ENCODE measurements at regions not wholly inside any gene's neighbourhood (a gene's known extent, or its start where the extent isn't known, plus 50 kb on each side); places are given as distances from the start of the nearest gene placed in this dataset.

DNA sequence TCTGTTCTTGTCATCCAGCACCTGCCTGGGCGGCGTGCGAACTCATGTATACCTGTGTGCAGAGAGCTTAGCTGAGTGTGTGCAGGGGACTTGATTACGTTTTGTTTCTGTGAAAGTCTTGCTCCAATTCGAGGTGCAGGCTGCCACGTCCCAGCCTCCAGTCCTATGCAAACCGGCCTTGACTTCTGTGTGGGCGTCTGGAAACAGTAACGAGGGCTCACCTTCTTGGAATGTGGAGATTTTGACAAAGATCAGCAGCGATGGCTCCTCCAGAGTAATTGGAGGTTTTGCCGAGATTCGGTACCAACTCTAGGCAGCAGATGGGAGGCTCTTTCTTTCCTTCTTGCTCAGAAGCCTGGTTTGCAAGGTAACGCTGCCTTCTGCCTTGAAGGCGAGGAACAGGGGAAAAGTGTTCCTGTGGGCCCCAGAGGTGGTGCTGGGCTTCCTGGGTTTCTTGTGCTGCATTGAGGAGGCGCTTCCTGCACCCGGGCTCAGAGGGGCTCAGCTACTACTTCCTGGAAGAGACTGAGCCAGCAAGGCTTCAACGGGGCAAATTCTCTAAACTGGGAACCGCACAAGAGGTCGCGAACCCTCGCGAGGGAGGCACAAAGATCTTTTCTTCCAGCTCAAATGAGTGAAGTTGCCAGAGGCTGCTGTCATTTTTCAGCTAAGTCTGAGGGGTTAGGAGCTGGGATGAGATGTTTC lies 249.0 kb downstream of the AACS start:
- ChIA-PET POLR2A (ENCODE audit: unreplicated experiment) (no interaction called here), CTCF (no interaction called here)
- no peak overlapping the region for H3K4me2 ChIP-seq (ENCODE audit: low read length)
- H3K4me1 ChIP-seq (ENCODE audit: insufficient read depth, low read length) = no peaks in the 10 kb centered on the region
- H3K27me3 ChIP-seq (ENCODE audit: low read length) = peaks cover 55% of the 10 kb centered on the region
- no peaks in the 10 kb centered on the region for H3K9me3 ChIP-seq (ENCODE audit: low read length)
- H3K9me2 ChIP-seq (replicated peaks; ENCODE audit: low read length) = no peaks in the 10 kb centered on the region
- no TSS peak for BruUV-seq (replicated peaks)
- H3K36me3 ChIP-seq (ENCODE audit: low read depth, low read length) = no peaks in the 10 kb centered on the region
- H3K27ac ChIP-seq (ENCODE audit: low read length) = no peak overlapping the region
- H3F3A ChIP-seq (ENCODE audit: low read length, unreplicated experiment) = no peaks in the 10 kb centered on the region
- H2AFZ ChIP-seq (ENCODE audit: low read length) = no peak overlapping the region
- TF ChIP-seq, protein P1, sequence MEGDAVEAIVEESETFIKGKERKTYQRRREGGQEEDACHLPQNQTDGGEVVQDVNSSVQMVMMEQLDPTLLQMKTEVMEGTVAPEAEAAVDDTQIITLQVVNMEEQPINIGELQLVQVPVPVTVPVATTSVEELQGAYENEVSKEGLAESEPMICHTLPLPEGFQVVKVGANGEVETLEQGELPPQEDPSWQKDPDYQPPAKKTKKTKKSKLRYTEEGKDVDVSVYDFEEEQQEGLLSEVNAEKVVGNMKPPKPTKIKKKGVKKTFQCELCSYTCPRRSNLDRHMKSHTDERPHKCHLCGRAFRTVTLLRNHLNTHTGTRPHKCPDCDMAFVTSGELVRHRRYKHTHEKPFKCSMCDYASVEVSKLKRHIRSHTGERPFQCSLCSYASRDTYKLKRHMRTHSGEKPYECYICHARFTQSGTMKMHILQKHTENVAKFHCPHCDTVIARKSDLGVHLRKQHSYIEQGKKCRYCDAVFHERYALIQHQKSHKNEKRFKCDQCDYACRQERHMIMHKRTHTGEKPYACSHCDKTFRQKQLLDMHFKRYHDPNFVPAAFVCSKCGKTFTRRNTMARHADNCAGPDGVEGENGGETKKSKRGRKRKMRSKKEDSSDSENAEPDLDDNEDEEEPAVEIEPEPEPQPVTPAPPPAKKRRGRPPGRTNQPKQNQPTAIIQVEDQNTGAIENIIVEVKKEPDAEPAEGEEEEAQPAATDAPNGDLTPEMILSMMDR (conservative IDR thresholded peaks at IDR 0.05; ENCODE audit: low read depth, low read length) = no peak
- no peak for TF ChIP-seq EZH2phosphoT487 (IDR thresholded peaks at IDR 0.05; ENCODE audit: borderline replicate concordance, low read length)
- TF ChIP-seq EZH2 (IDR thresholded peaks at IDR 0.05; ENCODE audit: low read length, unreplicated experiment) = no peak
- intact Hi-C loops (cut with micrococcal nuclease) = no loop called here
- H3K79me2 ChIP-seq (ENCODE audit: low read length) = no peaks in the 10 kb centered on the region
- H4K20me1 ChIP-seq (ENCODE audit: low read length) = no peaks in the 10 kb centered on the region
- H3K4me3 ChIP-seq (ENCODE audit: low read length) = no peak overlapping the region
- H3K9ac ChIP-seq (ENCODE audit: low read length) = no peak overlapping the region
- ATAC-seq (no peak), DNase-seq (no peak)

DNA sequence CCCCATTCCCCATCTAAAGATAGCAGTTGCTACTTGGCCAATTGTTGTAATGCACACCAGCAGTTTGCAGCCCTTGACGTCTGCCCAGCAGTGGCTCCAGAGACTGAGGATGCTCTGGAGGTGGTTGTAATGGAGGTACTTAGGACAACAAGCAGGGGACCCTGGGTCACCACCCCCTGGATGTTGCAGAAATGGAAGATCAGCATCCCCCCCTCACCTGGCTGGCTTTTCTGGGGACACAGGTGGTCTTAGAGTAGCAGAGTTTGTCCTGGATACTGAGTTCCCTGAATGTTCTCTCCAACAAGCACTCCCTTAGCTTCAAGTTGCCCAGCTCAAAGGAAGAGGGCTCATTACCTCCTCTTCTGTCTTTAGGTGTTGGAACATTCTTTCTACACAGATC lies 250.5 kb downstream of the AACS start:
- no TSS peak for BruUV-seq (replicated peaks)
- Histone ChIP-seq H3K4me2 (ENCODE audit: low read length) (no peak overlapping the region), H3K4me1 (ENCODE audit: insufficient read depth, low read length) (no peaks in the 10 kb centered on the region), H3F3A (ENCODE audit: low read length, unreplicated experiment) (no peaks in the 10 kb centered on the region), H3K79me2 (ENCODE audit: low read length) (no peaks in the 10 kb centered on the region), H3K4me3 (ENCODE audit: low read length) (no peak overlapping the region), H3K9me3 (ENCODE audit: low read length) (no peaks in the 10 kb centered on the region), H3K27ac (ENCODE audit: low read length) (no peak overlapping the region), H2AFZ (ENCODE audit: low read length) (no peak overlapping the region), H4K20me1 (ENCODE audit: low read length) (no peaks in the 10 kb centered on the region), H3K36me3 (ENCODE audit: low read depth, low read length) (no peaks in the 10 kb centered on the region), H3K27me3 (ENCODE audit: low read length) (peaks cover 71% of the 10 kb centered on the region), H3K9ac (ENCODE audit: low read length) (no peak overlapping the region), H3K9me2 (replicated peaks; ENCODE audit: low read length) (no peaks in the 10 kb centered on the region)
- POLR2A ChIA-PET (ENCODE audit: unreplicated experiment) = no interaction called here
- intact Hi-C loops (cut with micrococcal nuclease) = no loop called here
- CTCF ChIA-PET = no interaction called here
- TF ChIP-seq, protein P1 (conservative IDR thresholded peaks at IDR 0.05; ENCODE audit: low read depth, low read length) = no peak
- TF ChIP-seq EZH2phosphoT487 (IDR thresholded peaks at IDR 0.05; ENCODE audit: borderline replicate concordance, low read length) (no peak), EZH2 (IDR thresholded peaks at IDR 0.05; ENCODE audit: low read length, unreplicated experiment) (no peak)
- DNase-seq = no peak
- ATAC-seq = no peak

GRCh38 chr12:125320177-125320576 lies 254.9 kb downstream of the AACS start:
- no peak overlapping the region for H3K9ac ChIP-seq (ENCODE audit: low read length)
- H3F3A ChIP-seq (ENCODE audit: low read length, unreplicated experiment) = no peaks in the 10 kb centered on the region
- H3K36me3 ChIP-seq (ENCODE audit: low read depth, low read length) = no peaks in the 10 kb centered on the region
- H3K27me3 ChIP-seq (ENCODE audit: low read length) = peaks cover 74% of the 10 kb centered on the region
- POLR2A ChIA-PET (ENCODE audit: unreplicated experiment) = interaction anchor here (0.6 kb wide), 1 partner anchor 133 kb away, joined by 3 read pairs; no protein-coding TSS in a partner anchor
- H3K4me1 ChIP-seq (ENCODE audit: insufficient read depth, low read length) = no peaks in the 10 kb centered on the region
- no TSS peak for BruUV-seq (replicated peaks)
- intact Hi-C loops (cut with micrococcal nuclease) = no loop called here
- CTCF ChIA-PET = no interaction called here
- ATAC-seq (no peak), DNase-seq (no peak)
- no peaks in the 10 kb centered on the region for H4K20me1 ChIP-seq (ENCODE audit: low read length)
- no peak overlapping the region for H3K4me2 ChIP-seq (ENCODE audit: low read length)
- H2AFZ ChIP-seq (ENCODE audit: low read length) = no peak overlapping the region
- H3K9me3 ChIP-seq (ENCODE audit: low read length) = no peaks in the 10 kb centered on the region
- H3K4me3 ChIP-seq (ENCODE audit: low read length) = no peak overlapping the region
- TF ChIP-seq, protein P1 (conservative IDR thresholded peaks at IDR 0.05; ENCODE audit: low read depth, low read length) = no peak
- TF ChIP-seq EZH2 (IDR thresholded peaks at IDR 0.05; ENCODE audit: low read length, unreplicated experiment) (no peak), EZH2phosphoT487 (IDR thresholded peaks at IDR 0.05; ENCODE audit: borderline replicate concordance, low read length) (no peak)
- H3K27ac ChIP-seq (ENCODE audit: low read length) = no peak overlapping the region
- no peaks in the 10 kb centered on the region for H3K79me2 ChIP-seq (ENCODE audit: low read length)
- no peaks in the 10 kb centered on the region for H3K9me2 ChIP-seq (replicated peaks; ENCODE audit: low read length)

Measured in PC-3 (cell line).